ENCODE measurements at regions not wholly inside any gene's neighbourhood (a gene's known extent, or its start where the extent isn't known, plus 50 kb on each side); places are given as distances from the start of the nearest gene placed in this dataset.

DNA sequence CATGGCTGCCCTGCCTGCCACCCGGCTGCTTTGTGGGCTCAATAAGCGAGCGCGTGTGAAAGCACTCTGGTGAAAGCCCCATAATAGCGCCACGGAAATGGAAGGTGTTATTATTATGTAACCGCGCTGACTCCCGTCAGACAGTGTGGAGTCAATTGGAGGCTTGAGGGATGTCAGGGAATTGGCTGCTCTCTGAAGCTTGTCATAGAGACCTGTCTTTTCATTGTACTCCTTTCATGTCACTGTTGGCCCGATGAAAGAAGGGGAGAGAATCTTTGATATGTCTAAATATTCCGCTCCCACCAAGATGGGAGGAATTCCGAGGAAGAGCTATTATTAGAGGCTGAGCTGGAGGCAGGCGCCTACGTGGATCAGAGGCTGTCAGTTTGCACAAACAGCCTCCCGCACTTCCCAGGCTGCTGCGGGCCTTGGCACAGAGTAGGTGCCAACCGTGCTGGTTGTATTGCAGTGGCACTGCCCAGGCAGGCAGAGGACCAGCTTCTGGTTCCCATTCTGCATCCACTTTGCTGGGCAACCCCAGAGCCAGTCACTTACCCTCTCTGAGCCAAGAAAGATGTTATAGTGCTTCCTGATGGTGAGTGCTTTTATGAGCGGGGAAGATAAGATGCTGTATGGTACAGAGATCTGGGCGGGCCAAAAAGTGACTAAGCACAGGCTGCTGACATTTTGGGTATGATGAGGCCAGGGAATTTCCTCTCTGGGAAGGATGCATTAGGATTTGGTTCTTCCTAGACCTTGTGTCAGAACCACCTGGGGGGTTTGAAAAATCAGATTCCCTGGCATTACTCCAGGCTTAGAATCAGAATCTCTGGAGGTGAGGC, 151.4 kb downstream of the RPS24 start:
- no peak for DNase-seq (ENCODE audit: extremely low read depth, low read depth)

DNA sequence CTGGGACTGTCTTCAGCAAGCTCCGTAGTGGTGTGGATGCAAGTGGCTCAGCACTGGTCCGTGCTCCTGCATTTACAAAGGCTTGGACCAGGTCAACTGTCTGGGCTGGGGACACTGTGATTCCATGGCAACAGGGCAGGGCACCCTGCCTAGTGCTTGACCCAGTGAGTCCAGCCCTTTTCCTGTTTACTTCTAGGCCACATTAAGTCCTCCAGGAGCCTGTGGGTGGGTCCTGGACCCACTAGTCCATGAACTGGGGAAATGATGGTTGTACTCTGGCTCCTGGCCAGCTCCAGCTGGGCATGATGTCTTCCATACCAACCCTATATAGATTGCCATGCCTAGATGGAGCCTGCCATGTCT, 152.0 kb downstream of the RPS24 start:
- DNase-seq (ENCODE audit: extremely low read depth, low read depth) = no peak

DNA sequence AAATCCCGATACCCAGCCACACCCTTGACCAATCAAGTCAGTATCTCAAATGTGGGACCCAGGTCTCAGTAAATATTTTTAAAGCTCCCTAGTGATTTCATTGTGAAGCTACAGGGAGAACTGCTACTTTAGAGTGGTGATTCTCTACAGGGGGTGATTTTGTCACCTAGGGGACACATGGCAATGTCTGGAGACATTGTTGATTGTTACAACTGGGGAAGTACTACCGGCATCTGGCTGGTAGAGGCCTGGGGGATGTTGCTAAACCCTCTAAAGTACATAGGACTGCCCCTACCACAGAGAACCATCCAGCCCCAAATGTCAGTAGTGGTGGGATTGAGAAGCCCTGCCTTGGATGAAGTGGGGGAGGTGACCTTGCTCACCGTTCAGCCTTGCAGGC, 152.9 kb downstream of the RPS24 start:
- DNase-seq (ENCODE audit: extremely low read depth, low read depth) = no peak

DNA sequence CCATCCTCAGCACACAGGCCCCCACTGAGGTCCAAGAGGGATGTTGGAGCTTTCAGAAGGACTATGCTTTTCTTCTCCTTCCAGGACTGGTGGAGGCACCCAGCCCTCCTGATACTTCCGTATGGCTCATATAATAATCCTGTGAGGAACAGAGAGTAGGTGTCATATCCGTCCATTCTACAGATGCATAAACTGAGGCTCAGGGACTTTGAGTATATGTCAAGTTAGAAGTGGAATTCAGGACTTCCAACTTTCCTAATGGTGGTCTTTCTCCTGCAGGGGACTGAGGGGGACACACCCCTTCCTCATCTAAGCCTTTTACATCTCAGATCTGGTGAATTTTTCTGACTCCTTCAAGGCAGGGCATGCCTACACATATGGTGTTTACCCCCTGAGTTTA, 153.7 kb downstream of the RPS24 start:
- DNase-seq (ENCODE audit: extremely low read depth, low read depth) = no peak

DNA sequence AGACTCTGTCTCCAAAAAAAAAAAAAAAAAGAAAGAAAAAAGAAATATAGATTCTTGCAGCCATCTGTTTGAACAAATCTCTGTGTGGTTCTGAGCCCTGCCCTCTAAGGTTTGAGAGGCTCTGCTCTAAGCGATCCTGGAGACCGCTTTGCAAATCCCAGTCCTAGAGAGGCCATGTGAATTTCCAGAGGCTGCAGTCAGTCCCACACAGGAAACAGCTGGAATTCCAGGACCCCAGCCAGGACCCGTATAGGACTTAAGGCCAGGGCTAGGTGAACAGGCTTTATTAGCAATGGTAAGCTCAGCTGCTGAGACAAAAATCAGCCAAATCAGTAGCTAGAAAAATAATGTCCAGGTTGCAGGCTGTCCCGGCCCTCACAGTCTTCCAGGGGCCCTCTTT, 154.8 kb downstream of the RPS24 start:
- DNase-seq (ENCODE audit: extremely low read depth, low read depth) = no peak

DNA sequence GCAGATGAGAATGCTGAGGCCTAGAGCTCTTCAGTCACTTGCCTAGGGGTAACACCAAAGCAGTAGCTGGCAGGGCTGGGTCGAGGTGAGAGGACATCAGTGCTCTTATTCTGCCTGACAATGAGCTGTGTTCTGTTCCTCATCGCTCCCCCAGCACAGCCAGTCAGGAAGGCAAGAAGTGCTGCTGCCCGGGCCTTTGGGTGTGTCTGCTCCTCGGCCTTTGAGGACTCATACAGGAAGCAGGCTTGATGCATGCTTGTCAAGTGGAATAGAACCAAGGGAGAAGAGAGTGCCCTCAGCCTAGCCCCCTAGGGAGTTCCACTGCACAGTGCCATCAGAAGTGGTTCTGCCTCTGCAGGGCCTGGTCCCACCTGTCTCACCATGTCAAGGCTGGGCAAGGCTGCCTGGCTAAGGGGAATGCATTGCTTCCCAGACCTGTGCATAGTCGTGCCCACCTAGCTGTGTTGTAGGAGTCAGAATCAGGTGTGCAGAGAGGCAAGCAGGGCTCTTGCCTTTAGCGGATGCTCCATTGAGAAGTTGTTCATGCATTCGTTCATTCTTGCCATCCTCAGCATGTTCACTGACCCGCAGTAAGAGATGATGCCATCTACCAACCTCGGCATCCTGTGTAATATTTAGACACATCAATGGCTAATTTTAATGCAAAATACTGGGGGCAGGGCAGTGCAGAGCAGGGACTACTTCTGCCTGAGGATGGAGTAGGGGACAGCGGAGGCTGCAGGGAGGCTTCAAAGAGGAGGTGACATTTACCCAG, 156.6 kb downstream of the RPS24 start:
- DNase-seq (ENCODE audit: extremely low read depth, low read depth) = no peak

DNA sequence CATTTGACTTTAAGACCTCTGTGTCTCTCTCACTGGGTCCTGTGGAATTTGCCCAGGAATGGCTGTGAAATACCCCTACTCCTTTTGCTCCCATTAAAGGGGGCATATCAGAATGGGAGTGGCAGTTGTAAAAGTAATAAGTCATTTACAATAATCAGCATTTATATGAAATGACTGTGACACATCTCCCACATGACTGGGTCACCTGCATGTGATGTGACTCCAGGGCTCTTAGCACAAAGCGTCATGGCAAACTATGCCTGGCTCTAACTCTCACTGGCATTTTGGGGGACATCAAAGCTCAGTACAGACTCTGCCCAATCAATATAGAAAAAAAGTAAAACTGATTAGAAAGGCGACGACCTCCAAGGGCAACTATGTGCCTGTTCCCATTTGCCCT, 157.6 kb downstream of the RPS24 start:
- no peak for DNase-seq (ENCODE audit: extremely low read depth, low read depth)

DNA sequence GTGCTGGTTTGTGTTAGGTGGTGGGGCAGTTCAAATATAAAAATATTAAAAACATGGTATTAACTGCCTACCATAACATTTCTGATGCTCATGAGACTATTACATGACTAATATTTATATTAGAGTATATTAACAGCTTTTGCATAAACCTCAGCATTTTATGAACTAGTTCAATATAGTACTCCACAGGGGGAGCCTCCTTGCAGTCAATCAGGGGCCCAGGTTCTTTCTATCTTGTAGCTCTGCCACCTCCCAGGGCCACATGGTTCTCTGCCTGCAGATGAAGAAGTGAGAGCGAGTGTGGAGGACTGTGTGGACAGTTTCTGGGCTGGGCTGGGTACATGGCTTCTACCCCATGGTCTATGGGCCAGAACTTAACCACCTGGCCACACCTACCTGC, 159.5 kb downstream of the RPS24 start:
- DNase-seq (ENCODE audit: extremely low read depth, low read depth) = no peak

DNA sequence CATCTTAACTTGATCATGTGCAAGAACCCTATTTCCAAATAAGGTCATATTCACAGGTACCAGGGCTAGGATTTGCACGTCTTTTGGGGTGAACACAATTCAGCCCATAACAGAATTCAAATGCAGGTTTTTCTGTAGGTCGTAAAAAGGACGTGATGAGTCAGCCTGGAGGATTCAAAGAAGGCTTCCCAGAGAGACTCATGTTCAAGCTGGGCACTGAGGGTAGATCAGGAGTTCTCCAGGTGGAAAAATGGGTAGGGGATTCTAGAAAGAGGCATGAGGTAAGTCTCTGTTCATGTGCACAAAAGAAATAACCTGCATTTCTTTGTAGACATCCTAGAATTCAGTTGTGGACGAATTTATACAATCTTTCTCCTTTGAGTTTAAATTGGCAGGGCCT, 160.4 kb downstream of the RPS24 start:
- no peak for DNase-seq (ENCODE audit: extremely low read depth, low read depth)

DNA sequence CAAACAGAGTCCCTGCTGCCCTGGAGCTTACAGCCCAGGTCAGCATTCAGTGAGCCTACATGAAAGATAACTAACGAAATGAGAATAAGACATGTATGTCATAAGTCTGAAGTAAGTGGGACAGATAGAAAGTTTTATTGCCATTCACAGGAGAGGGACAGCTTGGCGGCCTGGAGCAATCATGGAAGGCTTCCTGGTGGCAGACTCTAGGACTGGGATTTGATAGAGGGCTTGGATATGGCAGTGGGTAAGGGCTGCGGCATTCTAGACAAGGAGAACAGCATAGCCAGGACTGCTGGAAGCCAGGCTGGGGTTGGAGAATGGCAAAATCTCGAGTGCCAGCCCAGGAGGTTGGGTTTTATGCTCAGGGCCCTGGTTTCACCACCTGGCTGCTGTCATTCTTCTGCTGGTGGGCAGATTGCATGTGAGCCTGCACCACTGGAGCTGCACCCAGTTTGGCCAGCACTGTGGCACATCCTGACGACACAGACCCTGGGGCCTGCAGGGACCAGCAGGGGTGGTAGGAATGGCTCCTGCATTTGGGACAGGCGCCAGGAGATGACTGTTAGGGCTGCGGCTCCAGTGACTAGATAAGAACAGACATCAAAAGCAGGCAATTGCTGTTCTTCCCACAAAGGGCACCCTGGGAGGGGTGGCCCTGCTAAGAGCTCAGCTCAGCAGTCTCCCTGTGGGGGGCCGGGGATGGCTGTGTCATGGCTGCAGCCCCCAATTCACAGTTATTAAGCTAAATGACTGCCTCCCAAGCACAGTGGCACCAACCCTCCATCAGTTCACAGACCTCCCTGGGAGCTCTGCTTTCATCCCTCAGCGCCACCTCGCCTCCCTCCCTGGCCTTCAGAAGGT, 161.1 kb downstream of the RPS24 start:
- DNase-seq (ENCODE audit: extremely low read depth, low read depth) = no peak

DNA sequence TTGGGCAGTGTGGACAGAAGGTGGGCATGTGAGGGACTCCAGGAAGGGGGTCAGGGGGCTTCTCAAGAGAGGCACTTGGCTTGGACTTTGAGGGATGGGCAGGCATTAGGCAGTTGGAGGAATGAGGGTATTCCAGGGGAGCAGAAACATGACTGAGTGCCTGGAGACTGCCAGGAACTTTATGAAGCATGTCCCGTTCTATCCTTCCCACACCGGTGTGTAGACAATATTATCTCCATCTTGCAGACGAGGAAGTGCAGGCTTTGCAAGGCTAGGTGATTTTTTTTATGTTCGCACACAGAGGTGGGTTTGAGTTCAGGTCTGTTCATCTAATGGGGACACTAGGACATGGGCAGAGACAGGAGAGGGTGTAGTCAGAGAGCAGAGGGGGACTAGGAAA, 162.7 kb downstream of the RPS24 start:
- no peak for DNase-seq (ENCODE audit: extremely low read depth, low read depth)

DNA sequence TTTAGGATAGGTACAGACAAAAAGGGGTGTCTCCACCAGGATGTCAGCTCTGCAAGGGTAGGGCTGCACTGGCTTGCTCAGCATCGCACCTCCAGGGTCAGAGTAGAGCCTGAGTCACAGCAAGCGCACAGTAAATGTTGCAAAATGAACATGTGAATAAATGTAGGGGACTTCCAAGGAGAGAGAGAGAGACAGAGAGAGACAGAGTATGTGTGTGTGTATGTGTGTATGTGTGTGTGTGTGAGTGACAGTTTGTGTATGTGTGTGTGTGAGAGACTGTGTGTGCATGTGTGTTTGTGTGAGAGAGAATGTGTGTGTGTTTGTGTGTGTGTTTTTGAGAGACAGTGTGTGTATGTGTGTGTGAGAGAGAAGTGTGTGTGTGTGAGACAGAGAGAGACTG, 163.3 kb downstream of the RPS24 start:
- DNase-seq (ENCODE audit: extremely low read depth, low read depth) = no peak

DNA sequence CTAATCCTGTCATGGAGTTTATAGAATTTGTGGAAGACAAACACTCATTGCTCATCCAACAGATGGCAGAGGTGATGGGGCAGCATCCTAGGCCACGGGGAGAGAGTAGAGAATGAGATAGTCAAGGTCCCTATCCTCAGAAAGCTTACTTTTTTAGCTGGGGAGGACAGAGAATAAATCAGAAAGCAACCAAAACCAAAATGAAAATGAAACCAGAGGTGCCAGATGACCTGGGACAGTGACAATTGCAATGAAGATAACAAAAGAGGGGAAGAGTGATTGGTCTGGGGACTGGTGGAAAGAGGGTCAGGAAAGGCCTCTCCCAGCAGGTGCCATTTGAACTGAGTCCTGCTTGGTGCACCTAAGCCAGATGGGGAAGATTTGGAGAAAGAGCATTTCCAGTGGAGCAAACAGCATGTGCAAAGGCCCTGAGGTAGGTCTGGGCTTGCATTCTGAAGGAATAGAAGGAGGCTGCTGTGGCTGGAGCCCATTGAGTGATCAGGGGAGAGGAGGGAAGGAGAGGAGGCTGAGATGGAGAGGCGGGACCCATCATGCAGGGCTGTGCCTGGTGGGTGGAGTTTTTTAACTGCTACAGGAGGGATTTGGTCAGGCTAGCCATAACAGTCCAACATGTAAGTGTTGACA, 164.1 kb downstream of the RPS24 start:
- no peak for DNase-seq (ENCODE audit: extremely low read depth, low read depth)

DNA sequence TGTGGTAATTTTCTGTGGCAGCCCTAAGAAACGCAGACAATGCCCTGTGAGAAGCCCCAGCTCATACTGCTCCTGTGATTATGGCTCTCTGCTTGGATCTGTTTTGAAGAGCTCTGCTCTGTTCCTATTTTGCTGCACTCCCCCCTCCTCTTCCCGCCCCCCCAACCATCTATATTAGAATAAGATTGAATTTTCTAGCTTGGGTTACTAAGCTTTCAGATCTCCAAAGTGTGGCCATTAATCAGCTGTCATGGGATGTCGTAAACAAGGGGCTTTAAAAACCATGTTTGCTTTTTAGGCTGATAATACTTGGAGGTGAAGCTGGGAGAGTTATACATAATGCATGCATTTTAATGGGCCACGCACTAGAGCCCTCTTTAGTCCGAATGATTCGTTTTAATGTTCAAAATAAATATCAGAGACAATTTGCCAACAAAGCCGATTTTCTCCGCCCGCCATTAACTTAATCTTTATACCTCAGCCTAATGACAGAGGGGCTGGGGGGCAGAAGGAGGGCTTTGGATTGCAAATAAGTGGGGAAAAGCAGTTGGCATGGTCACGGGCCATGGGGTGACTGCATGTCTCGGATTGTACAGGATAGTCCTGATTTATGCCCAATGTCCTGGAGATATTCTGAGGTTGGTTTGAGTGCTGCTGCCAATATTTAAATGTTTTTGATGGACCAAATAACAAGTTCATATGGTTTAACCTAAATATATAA, 165.5 kb downstream of the RPS24 start:
- no peak for DNase-seq (ENCODE audit: extremely low read depth, low read depth)

DNA sequence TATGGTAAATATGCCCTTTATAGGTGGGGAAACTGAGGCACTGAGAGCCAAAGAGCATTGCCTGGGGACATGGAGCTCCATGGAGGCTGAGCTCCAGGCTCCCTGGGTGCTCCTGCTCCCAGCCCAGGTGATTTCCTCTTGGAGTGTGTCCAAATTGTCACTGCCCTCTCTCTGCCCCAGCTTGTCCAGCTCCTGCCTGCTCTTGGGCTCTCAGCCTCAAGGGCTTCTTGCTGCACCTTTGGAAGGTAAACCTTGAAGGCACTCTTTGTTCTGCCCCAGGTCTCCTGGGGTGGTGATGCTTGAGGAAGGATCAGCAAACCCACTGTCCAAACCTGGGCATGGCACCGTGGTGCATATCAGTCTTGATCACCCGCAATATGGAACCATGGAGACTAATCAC, 166.1 kb downstream of the RPS24 start:
- DNase-seq (ENCODE audit: extremely low read depth, low read depth) = no peak

DNA sequence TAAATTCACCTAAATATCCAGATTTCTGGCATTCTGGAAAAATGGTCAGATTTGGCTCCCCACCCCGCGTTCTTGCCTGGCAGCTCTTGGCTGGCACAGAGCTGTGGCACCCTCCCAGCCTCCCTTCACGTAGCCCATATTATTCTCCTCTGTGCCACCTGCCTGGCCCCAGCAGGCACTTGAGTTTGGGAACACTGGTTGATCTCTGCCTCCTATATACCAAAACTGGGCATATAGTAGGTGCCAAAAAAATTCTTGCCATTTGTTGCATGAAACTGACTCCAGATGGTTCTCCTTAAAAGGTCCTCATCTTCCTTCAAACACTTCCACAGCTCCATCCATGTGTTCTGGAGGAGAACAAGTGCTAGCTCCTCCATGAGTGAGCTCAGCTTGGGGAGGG, 167.0 kb downstream of the RPS24 start:
- DNase-seq (ENCODE audit: extremely low read depth, low read depth) = no peak

DNA sequence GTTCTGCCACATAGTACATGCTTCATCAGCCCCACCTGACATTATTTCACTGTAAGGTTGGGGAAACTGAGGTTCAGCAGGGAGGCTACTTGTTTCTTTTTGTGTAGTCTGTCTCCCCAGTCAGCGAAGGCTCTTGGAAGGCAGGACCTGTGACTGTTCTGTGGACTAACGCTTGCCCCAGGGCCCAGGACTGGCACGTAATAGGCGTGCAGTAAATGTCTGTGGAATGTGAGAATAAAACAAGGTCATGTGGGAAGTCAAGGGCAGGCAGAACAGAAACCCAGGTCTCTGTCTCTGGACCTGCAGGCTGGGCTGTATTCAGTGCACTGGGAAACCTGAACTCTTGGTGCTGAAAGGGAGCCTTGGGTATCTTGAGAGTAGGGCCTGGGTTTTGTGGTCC, 168.7 kb downstream of the RPS24 start:
- DNase-seq (ENCODE audit: extremely low read depth, low read depth) = no peak

DNA sequence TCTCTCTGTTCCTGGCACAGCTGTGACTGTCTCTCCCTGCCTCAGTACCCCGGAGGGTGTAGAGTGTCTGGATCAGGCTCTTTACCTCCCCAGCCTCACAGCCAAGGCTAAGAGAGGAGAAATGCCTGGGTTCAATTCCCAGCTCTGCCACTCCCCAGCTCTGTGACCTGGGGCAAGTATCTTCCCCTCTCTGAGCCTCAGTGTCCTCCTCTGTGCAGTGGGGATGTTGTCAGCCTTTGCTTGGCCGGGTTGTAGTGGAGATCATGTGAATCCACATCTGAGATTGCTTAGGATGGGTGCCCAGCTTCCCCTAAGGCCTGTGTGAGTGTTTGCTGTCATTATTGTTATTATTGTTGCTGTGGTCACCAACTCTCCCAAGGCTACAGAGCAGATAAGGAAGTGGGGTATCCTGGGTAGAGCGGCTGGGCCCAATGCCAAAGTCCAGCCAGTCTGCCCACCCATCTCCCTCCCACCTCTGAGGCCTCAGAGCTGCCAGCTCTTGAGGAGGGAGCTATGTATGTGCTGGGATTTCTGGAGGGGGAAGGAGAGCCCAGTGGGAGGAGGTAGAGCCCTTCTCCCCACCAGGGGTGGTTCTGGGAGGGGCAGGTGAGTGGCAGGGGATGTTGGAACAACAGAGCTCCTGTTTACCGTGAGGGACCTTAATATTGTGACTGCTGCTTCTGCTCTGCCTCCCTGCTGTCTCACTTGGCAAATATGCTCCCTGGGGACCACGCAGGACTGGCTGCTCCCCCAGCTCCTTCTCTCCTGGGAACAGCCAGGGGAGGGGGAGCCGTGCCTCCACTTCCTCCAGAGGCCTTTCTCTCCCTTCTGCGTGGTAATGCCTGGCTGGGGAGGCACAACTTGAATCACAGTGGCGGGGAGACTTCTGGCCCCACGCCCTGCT, 170.5 kb downstream of the RPS24 start:
- no peak for DNase-seq (ENCODE audit: extremely low read depth, low read depth)

DNA sequence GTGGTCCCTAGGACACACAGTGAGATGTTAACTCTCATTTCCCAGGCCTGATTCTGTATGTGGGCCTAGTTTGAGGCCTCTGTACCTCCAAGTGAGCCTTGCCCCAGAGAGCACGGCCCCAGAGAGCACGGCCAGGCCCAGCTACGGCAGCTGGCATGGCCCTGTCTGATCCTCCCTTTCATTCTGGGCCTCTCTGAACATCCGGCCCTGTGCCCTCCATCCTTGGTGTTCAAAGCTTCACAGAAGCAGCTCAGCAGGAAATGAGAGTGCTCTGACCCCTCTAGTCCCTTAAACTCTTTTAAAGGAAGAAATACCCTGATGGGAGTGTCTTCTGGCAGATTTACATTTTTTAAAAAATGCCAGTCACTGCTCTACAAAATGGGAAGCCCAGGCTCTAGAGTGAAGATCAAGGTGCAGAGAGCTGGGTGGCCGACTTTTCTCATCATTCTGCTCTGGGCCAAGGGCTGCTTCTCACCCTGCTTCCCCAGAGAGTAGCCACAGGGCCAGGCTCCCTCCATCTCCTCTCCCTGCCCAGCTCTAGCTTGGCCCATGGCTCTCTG, 171.9 kb downstream of the RPS24 start:
- DNase-seq (ENCODE audit: extremely low read depth, low read depth) = no peak
